ENCODE measurements at regions not wholly inside any gene's neighbourhood (a gene's known extent, or its start where the extent isn't known, plus 50 kb on each side); places are given as distances from the start of the nearest gene placed in this dataset.
"Not testable (repeated sequence)": the region's sequence is repeated elsewhere in the genome, so short reads cannot be mapped to it uniquely, and the experiment has no call there.

DNA sequence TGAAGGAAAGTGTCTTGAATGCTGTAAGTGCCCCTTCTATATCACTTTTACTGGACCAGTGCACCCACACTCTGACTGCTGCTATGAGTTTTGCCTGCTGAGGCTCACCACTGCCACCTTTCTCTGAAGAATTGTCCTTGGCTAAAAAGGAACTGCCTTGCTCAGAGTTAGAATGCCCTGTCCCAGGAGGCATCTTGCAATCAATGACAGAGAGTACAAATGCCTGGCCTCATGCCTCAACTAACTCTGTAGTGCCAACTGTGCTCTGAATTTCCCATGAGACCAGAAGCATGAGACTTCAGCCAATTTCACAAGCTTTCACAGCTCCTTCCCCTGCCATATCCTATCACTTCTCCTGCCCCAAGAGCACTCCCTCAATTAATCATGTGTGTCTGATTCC lies 569.7 kb downstream of the ZNF608 start:
- Histone ChIP-seq H3K4me1 (peaks cover 0 to 5% of the 10 kb centered on the region in 2 donors), H3K9me3 (no peaks in the 10 kb centered on the region)
- TF ChIP-seq POLR2A (IDR thresholded peaks at IDR 0.05) (no peak), CTCF (IDR thresholded peaks at IDR 0.05) (peak in 3 of 6 experiments; percentile 14 to 35 (median 23))

DNA sequence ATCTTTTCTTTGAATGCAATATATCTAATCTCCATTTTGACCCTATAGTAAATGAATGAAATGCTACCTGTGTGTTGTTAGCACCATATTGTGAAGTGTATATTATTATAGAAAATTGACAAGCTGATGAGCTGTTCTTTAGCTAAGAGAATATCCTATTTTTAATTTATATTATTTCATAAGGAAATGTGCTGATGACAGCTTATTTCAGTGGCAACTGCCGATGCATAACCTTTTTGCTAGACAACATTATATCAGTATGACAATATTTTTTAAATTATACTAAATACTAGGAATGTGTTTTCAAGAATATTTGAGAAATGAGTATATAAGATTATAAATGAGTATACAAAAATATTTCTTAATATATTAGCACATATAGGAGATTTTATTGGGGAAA lies 573.1 kb downstream of the ZNF608 start:
- Histone ChIP-seq H3K27ac (no peak overlapping the region), H3K4me1 (peaks cover 0 to 5% of the 10 kb centered on the region in 2 donors), H3K27me3 (no peaks in the 10 kb centered on the region), H3K4me3 (replicated peaks in 1 of 3) (no peak overlapping the region), H3K9me3 (no peaks in the 10 kb centered on the region), H3K36me3 (no peaks in the 10 kb centered on the region)
- DNase-seq, result no peak
- intact Hi-C loops (cut with DNase I), result no loop called here
- WGBS, 2 donors, result 94 to 99% methylated on average over 1 of the region's 1 CpG
- TF ChIP-seq POLR2A (IDR thresholded peaks at IDR 0.05), result no peak
- no peak for TF ChIP-seq CTCF (IDR thresholded peaks at IDR 0.05)

More for the DNA sequence above, 569.7 kb downstream of the ZNF608 start:
- H3K27ac ChIP-seq, result no peak overlapping the region
- H3K4me3 ChIP-seq (replicated peaks in 1 of 3), result no peak overlapping the region
- no peaks in the 10 kb centered on the region for H3K36me3 ChIP-seq
- peak; percentile 46 to 66 for DNase-seq
- intact Hi-C loops (cut with DNase I), result no loop called here
- H3K27me3 ChIP-seq, result no peaks in the 10 kb centered on the region

DNA sequence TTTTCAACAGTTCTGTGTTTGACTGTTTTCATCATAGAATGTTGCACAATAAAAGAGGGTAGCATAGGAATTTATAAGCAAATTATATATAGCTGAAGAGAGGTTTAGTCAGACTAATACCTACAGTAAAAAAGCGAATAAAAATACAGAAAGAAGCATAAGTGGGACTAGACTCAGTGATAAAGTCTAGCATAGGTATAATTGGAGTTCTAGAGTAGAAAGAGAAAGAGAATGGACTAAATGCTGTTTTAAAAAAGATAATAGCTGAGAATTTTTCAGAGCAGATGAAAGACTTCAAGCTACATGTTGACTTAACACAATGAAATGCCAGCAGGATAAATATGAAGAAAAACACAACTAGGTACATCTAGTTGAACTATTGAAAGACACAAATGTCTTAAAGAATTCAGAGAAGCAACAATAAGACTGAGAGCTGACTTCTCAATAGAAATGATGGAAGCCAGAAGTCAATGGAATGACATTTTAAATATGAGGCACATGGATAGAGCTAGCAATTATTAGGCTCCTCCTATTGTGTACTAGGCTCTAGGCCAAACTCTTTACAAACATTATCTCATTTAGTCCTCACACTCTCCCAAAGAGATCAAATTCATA lies 573.9 kb downstream of the ZNF608 start:
- Histone ChIP-seq H3K4me1 (peaks cover 0 to 5% of the 10 kb centered on the region in 2 donors), H3K36me3 (no peaks in the 10 kb centered on the region), H3K27me3 (no peaks in the 10 kb centered on the region), H3K27ac (no peak overlapping the region), H3K9me3 (no peaks in the 10 kb centered on the region), H3K4me3 (replicated peaks in 1 of 3) (no peak overlapping the region)
- intact Hi-C loops (cut with DNase I), result no loop called here
- no peak for TF ChIP-seq POLR2A (IDR thresholded peaks at IDR 0.05)
- no peak for TF ChIP-seq CTCF (IDR thresholded peaks at IDR 0.05)
- 97% methylated on average over 1 of the region's 1 CpG for WGBS, 2 donors
- no peak for DNase-seq

DNA sequence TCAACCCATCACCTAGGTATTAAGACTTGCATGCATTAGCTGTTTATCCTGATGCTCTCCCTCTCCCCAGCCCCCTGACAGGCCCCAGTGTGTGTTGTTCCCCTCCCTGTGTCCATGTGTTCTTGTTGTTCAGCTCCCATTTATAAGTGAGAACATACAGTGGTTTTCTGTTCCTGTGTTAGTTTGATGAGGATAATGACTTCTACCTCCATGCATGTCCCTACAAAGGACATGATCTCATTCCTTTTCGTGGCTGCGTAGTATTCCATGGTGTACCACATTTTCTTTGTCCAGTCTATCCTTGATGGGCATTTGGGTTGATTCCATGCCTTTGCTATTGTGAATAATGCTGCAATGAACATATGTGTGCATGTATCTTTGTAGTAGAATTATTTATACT lies 578.3 kb downstream of the ZNF608 start:
- intact Hi-C loops (cut with DNase I); H3K4me3 ChIP-seq (replicated peaks in 1 of 3); H3K27me3 ChIP-seq; H3K27ac ChIP-seq; H3K4me1 ChIP-seq; DNase-seq; H3K36me3 ChIP-seq; H3K9me3 ChIP-seq: not testable (repeated sequence)
- 96 to 97% methylated on average over 2 of the region's 2 CpGs for WGBS, 2 donors

GRCh38 chr5:124162767-124163532 lies 583.5 kb downstream of the ZNF608 start:
- Histone ChIP-seq H3K4me3 (replicated peaks in 1 of 3) (no peak overlapping the region), H3K36me3 (no peaks in the 10 kb centered on the region), H3K27me3 (no peaks in the 10 kb centered on the region), H3K27ac (no peak overlapping the region), H3K9me3 (no peaks in the 10 kb centered on the region), H3K4me1 (peaks cover 0 to 6% of the 10 kb centered on the region in 2 donors)
- peak; percentile 16 to 35 for DNase-seq
- intact Hi-C loops (cut with DNase I), result no loop called here
- TF ChIP-seq CTCF (IDR thresholded peaks at IDR 0.05) (no peak), POLR2A (IDR thresholded peaks at IDR 0.05) (no peak)
- 38 to 44% methylated on average over 8 of the region's 8 CpGs for WGBS, 2 donors

Measured in thyroid gland (tissue), 4 donors.